GM06990 (cell line): ENCODE measurements at regions not wholly inside any gene's neighbourhood (a gene's known extent, or its start where the extent isn't known, plus 50 kb on each side); places are given as distances from the start of the nearest gene placed in this dataset.

ENCODE experiments used
- DNase-seq: peaks from one replicate; pipeline ENCODE4 v3.0.0-alpha.2; 2011; ENCODE audit not compliant: insufficient read length; ENCODE audit errors: extremely low read depth
- H3K27me3 ChIP-seq: replicated peaks from 2 replicates; pipeline ENCODE4 v1.6.0; 2011; ENCODE audit warnings: low read length; ENCODE audit not compliant: control insufficient read depth, insufficient read depth
- H3K36me3 ChIP-seq: 2 replicates; pipeline ENCODE4 v1.5.1; 2011; ENCODE audit warnings: low read length; ENCODE audit not compliant: control insufficient read depth, insufficient read depth
- H3K4me3 ChIP-seq: replicated peaks from 2 replicates; pipeline ENCODE4 v1.5.1; 2011; ENCODE audit warnings: low read depth, mild to moderate bottlenecking, control low read depth, low read length
- CTCF ChIP-seq: IDR thresholded peaks from 2 replicates; pipeline ENCODE4 v1.5.1; 2011; ENCODE audit warnings: low read length, control low read depth, mild to moderate bottlenecking, inconsistent platforms; ENCODE audit not compliant: insufficient read depth, poor library complexity, severe bottlenecking

- no peak for DNase-seq
- no peak for TF ChIP-seq CTCF
These were observed 146.0 kb downstream of the PTCHD4 start for GRCh38 chr6:47964969-47965368.

GRCh38 chr6:47952640-47953039 is 158.4 kb downstream of the PTCHD4 start:
- Histone ChIP-seq H3K4me3 (no peak overlapping the region), H3K36me3 (no peaks in the 10 kb centered on the region), H3K27me3 (no peaks in the 10 kb centered on the region)
- TF ChIP-seq CTCF = no peak
- DNase-seq = no peak

More at GRCh38 chr6:47964969-47965368, 146.0 kb downstream of the PTCHD4 start:
- Histone ChIP-seq H3K27me3 (no peaks in the 10 kb centered on the region), H3K36me3 (no peaks in the 10 kb centered on the region), H3K4me3 (no peak overlapping the region)

- DNase-seq = no peak
- TF ChIP-seq CTCF = no peak
- H3K27me3 ChIP-seq = no peaks in the 10 kb centered on the region
- H3K36me3 ChIP-seq = no peaks in the 10 kb centered on the region
- no peak overlapping the region for H3K4me3 ChIP-seq
These were observed 163.0 kb downstream of the OPN5 start for GRCh38 chr6:47944846-47945245.

- Histone ChIP-seq H3K27me3 (no peaks in the 10 kb centered on the region), H3K36me3 (no peaks in the 10 kb centered on the region), H3K4me3 (no peak overlapping the region)
- no peak for DNase-seq
- TF ChIP-seq CTCF = no peak
These were observed 156.6 kb downstream of the OPN5 start for GRCh38 chr6:47938405-47938804.

GRCh38 chr6:47936820-47937219 is 155.0 kb downstream of the OPN5 start:
- Histone ChIP-seq H3K36me3 (no peaks in the 10 kb centered on the region), H3K27me3 (no peaks in the 10 kb centered on the region), H3K4me3 (no peak overlapping the region)
- TF ChIP-seq CTCF = no peak
- no peak for DNase-seq

- no peak for DNase-seq
- H3K27me3 ChIP-seq = no peaks in the 10 kb centered on the region
- TF ChIP-seq CTCF = no peak
- no peak overlapping the region for H3K4me3 ChIP-seq
- no peaks in the 10 kb centered on the region for H3K36me3 ChIP-seq
These were observed 152.2 kb downstream of the OPN5 start for GRCh38 chr6:47934023-47934422.
